DND-41 (cell line): ENCODE measurements at regions not wholly inside any gene's neighbourhood (a gene's known extent, or its start where the extent isn't known, plus 50 kb on each side); places are given as distances from the start of the nearest gene placed in this dataset.

ENCODE experiments used
- ATAC-seq: fragments of 200-7000 bp; cut with Tn5 transposase; 3 replicates; pipeline ENCODE4 v1.9.1; 2021; ENCODE audit warnings: low read depth; ENCODE audit not compliant: insufficient read depth
- DNase-seq: peaks from one replicate; pipeline ENCODE4 v3.0.0-alpha.2; 2020
- H2AFZ ChIP-seq: 2 replicates; pipeline ENCODE4 v1.6.0; 2012; ENCODE audit warnings: low read depth, low read length
- H3K27ac ChIP-seq: 2 replicates; pipeline ENCODE4 v1.5.1; 2012; ENCODE audit warnings: low read length, inconsistent platforms
- H3K27me3 ChIP-seq: fragments of 200-600 bp; sonication (generic); 2 replicates; pipeline ENCODE4 v1.6.0; 2012; ENCODE audit warnings: low read length, mild to moderate bottlenecking, inconsistent platforms; ENCODE audit not compliant: insufficient read depth, poor library complexity
- H3K36me3 ChIP-seq: 2 replicates; pipeline ENCODE4 v1.5.1; 2012; ENCODE audit warnings: low read length, inconsistent platforms; ENCODE audit not compliant: insufficient read depth
- H3K4me1 ChIP-seq: 2 replicates; pipeline ENCODE4 v1.5.1; 2012; ENCODE audit warnings: mild to moderate bottlenecking, low read length; ENCODE audit not compliant: insufficient read depth
- H3K4me2 ChIP-seq: 2 replicates; pipeline ENCODE4 v1.6.0; 2012; ENCODE audit warnings: mild to moderate bottlenecking, moderate library complexity, low read length, inconsistent platforms; ENCODE audit not compliant: insufficient read depth
- H3K4me3 ChIP-seq, 2 experiments: fragments of 200-600 bp in 1 of 2; shearing (Covaris generic) in 1 of 2; 2 replicates each; pipeline ENCODE4 v1.5.1; 2012 to 2016; ENCODE audit warnings: inconsistent platforms in 2 of 2, low read length in 2 of 2, mild to moderate bottlenecking in 2 of 2, low read depth in 1 of 2, moderate library complexity in 1 of 2
- H3K79me2 ChIP-seq: 2 replicates; pipeline ENCODE4 v1.6.0; 2012; ENCODE audit warnings: low read length, inconsistent platforms; ENCODE audit not compliant: insufficient read depth
- H3K9ac ChIP-seq: 2 replicates; pipeline ENCODE4 v1.6.0; 2012; ENCODE audit warnings: low read depth, mild to moderate bottlenecking, inconsistent platforms, low read length, moderate library complexity
- H3K9me3 ChIP-seq: 2 replicates; pipeline ENCODE4 v1.5.1; 2012; ENCODE audit warnings: low read length, moderate library complexity, mild to moderate bottlenecking, inconsistent platforms; ENCODE audit not compliant: insufficient read depth, severe bottlenecking
- H4K20me1 ChIP-seq: 2 replicates; pipeline ENCODE4 v1.6.0; 2012; ENCODE audit warnings: low read length; ENCODE audit not compliant: insufficient read depth
- CTCF ChIP-seq: IDR thresholded peaks from 2 replicates; pipeline ENCODE4 v1.5.1; 2012; ENCODE audit warnings: borderline replicate concordance, low read length, moderate library complexity, mild to moderate bottlenecking; ENCODE audit not compliant: poor library complexity, severe bottlenecking; ENCODE audit errors: extremely low read depth
- EZH2 ChIP-seq: IDR thresholded peaks from 3 replicates; pipeline ENCODE4 v1.6.1; 2012; ENCODE audit warnings: borderline replicate concordance, low read depth, mild to moderate bottlenecking, moderate library complexity, low read length, inconsistent platforms; ENCODE audit not compliant: severe bottlenecking

GRCh38 chr5:107805824-107806223, 135.1 kb upstream of the EFNA5 start:
- DNase-seq (no peak), ATAC-seq (no peak)
- no peak overlapping the region for H2AFZ ChIP-seq
- no peaks in the 10 kb centered on the region for H3K27me3 ChIP-seq
- no peaks in the 10 kb centered on the region for H3K36me3 ChIP-seq
- TF ChIP-seq EZH2 (no peak), CTCF (no peak)
- no peak overlapping the region for H3K4me2 ChIP-seq
- no peaks in the 10 kb centered on the region for H3K9me3 ChIP-seq
- peaks cover 15% of the 10 kb centered on the region for H3K4me1 ChIP-seq
- no peak overlapping the region for H3K9ac ChIP-seq
- no peaks in the 10 kb centered on the region for H3K79me2 ChIP-seq
- no peak overlapping the region for H3K27ac ChIP-seq
- no peak overlapping the region for H3K4me3 ChIP-seq
- no peaks in the 10 kb centered on the region for H4K20me1 ChIP-seq

GRCh38 chr5:107805166-107805565, 134.4 kb upstream of the EFNA5 start:
- Histone ChIP-seq H3K79me2 (no peaks in the 10 kb centered on the region), H4K20me1 (no peaks in the 10 kb centered on the region), H3K27me3 (no peaks in the 10 kb centered on the region), H3K4me2 (no peak overlapping the region), H2AFZ (no peak overlapping the region), H3K9me3 (no peaks in the 10 kb centered on the region), H3K9ac (no peak overlapping the region), H3K4me3 (no peak overlapping the region), H3K27ac (no peak overlapping the region), H3K36me3 (no peaks in the 10 kb centered on the region), H3K4me1 (peaks cover 15% of the 10 kb centered on the region)
- DNase-seq, result no peak
- no peak for TF ChIP-seq CTCF
- no peak for TF ChIP-seq EZH2
- ATAC-seq, result no peak

- TF ChIP-seq EZH2 (no peak), CTCF (no peak)
- peak; percentile 50 for ATAC-seq
- Histone ChIP-seq H2AFZ (no peak overlapping the region), H3K4me1 (peaks cover 15% of the 10 kb centered on the region), H3K27me3 (no peaks in the 10 kb centered on the region), H3K4me2 (no peak overlapping the region), H3K79me2 (no peaks in the 10 kb centered on the region), H3K4me3 (no peak overlapping the region), H3K36me3 (no peaks in the 10 kb centered on the region), H3K27ac (no peak overlapping the region), H3K9ac (no peak overlapping the region), H3K9me3 (no peaks in the 10 kb centered on the region), H4K20me1 (no peaks in the 10 kb centered on the region)
- no peak for DNase-seq
These were observed 133.0 kb upstream of the EFNA5 start for GRCh38 chr5:107803728-107804127.

- Histone ChIP-seq H3K27ac (no peak overlapping the region), H3K4me3 (no peak overlapping the region), H3K4me2 (no peak overlapping the region), H3K9ac (no peak overlapping the region), H3K27me3 (no peaks in the 10 kb centered on the region), H4K20me1 (no peaks in the 10 kb centered on the region), H3K36me3 (no peaks in the 10 kb centered on the region), H2AFZ (no peak overlapping the region), H3K4me1 (peaks cover 15% of the 10 kb centered on the region), H3K9me3 (no peaks in the 10 kb centered on the region), H3K79me2 (no peaks in the 10 kb centered on the region)
- ATAC-seq (no peak), DNase-seq (no peak)
- TF ChIP-seq EZH2 (no peak), CTCF (no peak)
These were observed 130.3 kb upstream of the EFNA5 start for GRCh38 chr5:107801061-107801460.
